HEK293 (cell line): ENCODE measurements at regions not wholly inside any gene's neighbourhood (a gene's known extent, or its start where the extent isn't known, plus 50 kb on each side); places are given as distances from the start of the nearest gene placed in this dataset.

Source experiments
- CTCF ChIA-PET: fragments of 350-600 bp; formaldehyde crosslinking; extraction: SDS; loops from one replicate; lab custom pipeline; 2021; ENCODE audit warnings: antibody characterized with exemption; lab: Yijun Ruan, JAX
- POLR2A ChIA-PET: fragments of 300-600 bp; formaldehyde crosslinking; extraction: SDS; loops from one replicate; lab custom pipeline; 2020; ENCODE audit warnings: antibody characterized with exemption, inconsistent platforms; lab: Yijun Ruan, JAX
- H3K27ac ChIP-seq: fragments of 200-500 bp; sonication (Bioruptor generic); 2 replicates; pipeline ENCODE4 v1.5.1; 2014; ENCODE audit warnings: low read depth, low read length, control low read depth, inconsistent platforms; ENCODE audit errors: extremely low read depth
- H3K36me3 ChIP-seq, 2 experiments: fragments of 200-500 bp in 1 of 2; sonication (Bioruptor generic) in 1 of 2; 1 replicate in 1 of 2; 2 replicates in 1 of 2; pipeline ENCODE4 v1.5.1; 2014 to 2017; ENCODE audit warnings: inconsistent platforms in 2 of 2, low read length in 2 of 2; ENCODE audit not compliant: control insufficient read depth in 2 of 2, insufficient read depth in 1 of 2
- H3K4me1 ChIP-seq: fragments of 200-500 bp; sonication (Bioruptor generic); 2 replicates; pipeline ENCODE4 v1.5.1; 2014; ENCODE audit warnings: mild to moderate bottlenecking, low read length, inconsistent platforms; ENCODE audit not compliant: control insufficient read depth, insufficient read depth
- H3K4me3 ChIP-seq: 2 replicates; pipeline ENCODE4 v1.5.1; 2011; ENCODE audit warnings: low read depth, mild to moderate bottlenecking, control low read depth, low read length, moderate library complexity
- H3K9me3 ChIP-seq: fragments of 200-500 bp; sonication (Bioruptor generic); 2 replicates; pipeline ENCODE4 v1.5.1; 2014; ENCODE audit warnings: low read depth, low read length, inconsistent platforms; ENCODE audit not compliant: control insufficient read depth, insufficient read depth
- MEIS1 ChIP-seq: sonication (generic); formaldehyde crosslinking; IDR thresholded peaks from 2 replicates; pipeline ENCODE4 v1.8.1; 2022; ENCODE audit warnings: missing genetic modification reagents, mild to moderate bottlenecking, borderline replicate concordance
- REPIN1 ChIP-seq: fragments of 450-650 bp; formaldehyde crosslinking; IDR thresholded peaks from 2 replicates; pipeline ENCODE4 v1.5.1; 2017; ENCODE audit warnings: missing biosample characterization, missing genetic modification characterization, low read depth
- YY2 ChIP-seq: fragments of 450-650 bp; formaldehyde crosslinking; IDR thresholded peaks from 2 replicates; pipeline ENCODE4 v1.5.1; 2016; ENCODE audit warnings: missing biosample characterization, missing genetic modification characterization
- ZNF133 ChIP-seq: fragments of 450-650 bp; formaldehyde crosslinking; IDR thresholded peaks from 2 replicates; pipeline ENCODE4 v1.5.1; 2016; ENCODE audit warnings: missing biosample characterization, missing genetic modification characterization
- ZNF221 ChIP-seq: fragments of 450-650 bp; formaldehyde crosslinking; IDR thresholded peaks from 2 replicates; pipeline ENCODE4 v1.5.1; 2017; ENCODE audit warnings: missing biosample characterization, missing genetic modification characterization, borderline replicate concordance
- ZNF292 ChIP-seq: fragments of 450-650 bp; formaldehyde crosslinking; IDR thresholded peaks from 2 replicates; pipeline ENCODE4 v1.5.1; 2016; ENCODE audit warnings: low read depth, missing biosample characterization, missing genetic modification characterization, borderline replicate concordance
- ZNF473 ChIP-seq: fragments of 450-650 bp; formaldehyde crosslinking; IDR thresholded peaks from 2 replicates; pipeline ENCODE4 v1.5.1; 2017; ENCODE audit warnings: missing biosample characterization, missing genetic modification characterization
- ZNF518A ChIP-seq: fragments of 450-650 bp; formaldehyde crosslinking; conservative IDR thresholded peaks from 2 replicates; pipeline ENCODE4 v1.5.1; 2016; ENCODE audit warnings: low read depth, missing biosample characterization, missing genetic modification characterization
- ZNF558 ChIP-seq: fragments of 450-650 bp; formaldehyde crosslinking; IDR thresholded peaks from 2 replicates; pipeline ENCODE4 v1.5.1; 2016; ENCODE audit warnings: missing biosample characterization, missing genetic modification characterization
- ZNF658 ChIP-seq: fragments of 450-650 bp; formaldehyde crosslinking; IDR thresholded peaks from 2 replicates; pipeline ENCODE4; 2016; ENCODE audit warnings: missing biosample characterization, missing genetic modification characterization
- ZSCAN18 ChIP-seq: fragments of 450-650 bp; formaldehyde crosslinking; IDR thresholded peaks from 2 replicates; pipeline ENCODE4 v1.5.1; 2016; ENCODE audit warnings: missing biosample characterization, missing genetic modification characterization
- TF ChIP-seq, protein P1 (sequence below): fragments of 450-650 bp; formaldehyde crosslinking; IDR thresholded peaks from 2 replicates; pipeline ENCODE4 v1.5.1; 2016; ENCODE audit warnings: missing biosample characterization, missing genetic modification characterization
- TF ChIP-seq, protein P2 (sequence below): fragments of 450-650 bp; formaldehyde crosslinking; IDR thresholded peaks from 2 replicates; pipeline ENCODE4 v1.5.1; 2016; ENCODE audit warnings: missing biosample characterization, missing genetic modification characterization, low read depth

DNA sequence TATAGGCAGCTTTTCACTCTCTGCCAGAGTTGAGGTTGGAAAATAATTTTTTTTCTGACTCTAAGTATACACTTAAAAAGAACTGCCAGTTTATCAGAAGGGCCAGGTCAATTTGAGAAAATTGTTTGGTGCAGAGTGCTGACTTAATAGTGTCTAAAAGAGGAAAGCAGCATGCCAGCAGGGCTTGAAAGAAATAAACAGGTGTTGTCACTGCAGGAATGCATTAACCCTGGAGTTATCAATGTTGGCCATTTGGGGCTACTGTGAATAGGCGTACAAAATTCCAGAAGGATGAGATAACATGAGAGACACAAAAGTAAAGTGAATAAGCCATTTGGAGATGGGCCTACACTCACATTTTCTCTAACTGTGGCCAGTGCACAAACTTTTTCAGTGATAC lies 220.6 kb upstream of the PLD5 start (continued):
- TF ChIP-seq ZNF518A (tag by site-specific recombination) (no peak), REPIN1 (tag by site-specific recombination) (no peak)

DNA sequence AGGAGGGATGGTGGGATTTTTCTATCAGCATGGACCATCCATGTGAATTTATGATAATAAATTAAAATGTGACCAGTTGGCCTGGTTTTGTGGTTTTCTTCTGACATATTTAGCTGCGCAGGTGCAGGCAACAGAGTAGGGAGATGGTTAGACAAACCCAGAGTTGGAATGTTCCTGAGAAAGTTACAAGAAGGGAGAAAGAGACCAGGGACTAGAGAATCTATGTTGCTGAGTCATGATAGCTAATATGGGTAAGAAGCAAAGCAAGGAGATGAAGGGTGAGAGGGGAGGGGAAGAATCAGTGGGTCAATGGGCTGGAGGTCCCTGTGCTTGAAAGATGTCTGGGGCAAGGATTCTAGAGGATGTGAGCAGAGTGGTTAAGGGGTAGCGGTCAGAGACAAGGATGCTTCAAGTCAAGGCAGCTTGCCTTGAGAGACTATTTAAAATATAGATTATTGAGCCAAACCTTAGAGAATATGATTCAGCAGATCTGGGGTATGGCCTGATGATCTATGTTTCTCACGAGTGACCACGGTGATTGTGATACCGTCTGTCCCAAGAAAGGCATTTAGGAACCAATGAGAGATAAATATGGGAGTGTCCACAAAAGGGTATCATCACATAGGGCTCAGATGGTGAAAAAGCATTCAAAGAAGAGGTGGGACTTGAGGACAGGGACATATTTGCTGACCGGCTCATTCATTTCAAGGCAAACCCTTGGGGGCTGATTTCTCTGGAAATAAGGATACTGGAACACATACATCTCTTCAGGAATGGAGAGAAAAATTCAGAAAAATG lies 219.7 kb upstream of the PLD5 start:
- ChIA-PET POLR2A (no interaction called here), CTCF (interaction anchor here (0.5 kb wide), 1 partner anchor 92 kb away, joined by 3 read pairs; no protein-coding TSS in a partner anchor)
- Histone ChIP-seq H3K4me3 (no peak overlapping the region), H3K36me3 (no peaks in the 10 kb centered on the region), H3K9me3 (no peaks in the 10 kb centered on the region), H3K4me1 (no peaks in the 10 kb centered on the region), H3K27ac (no peak overlapping the region)
- TF ChIP-seq ZNF292 (tag by site-specific recombination) (no peak), YY2 (no peak), ZNF473 (tag by site-specific recombination) (no peak), ZNF221 (tag by site-specific recombination) (no peak), ZNF133 (no peak)
- TF ChIP-seq, protein P1, sequence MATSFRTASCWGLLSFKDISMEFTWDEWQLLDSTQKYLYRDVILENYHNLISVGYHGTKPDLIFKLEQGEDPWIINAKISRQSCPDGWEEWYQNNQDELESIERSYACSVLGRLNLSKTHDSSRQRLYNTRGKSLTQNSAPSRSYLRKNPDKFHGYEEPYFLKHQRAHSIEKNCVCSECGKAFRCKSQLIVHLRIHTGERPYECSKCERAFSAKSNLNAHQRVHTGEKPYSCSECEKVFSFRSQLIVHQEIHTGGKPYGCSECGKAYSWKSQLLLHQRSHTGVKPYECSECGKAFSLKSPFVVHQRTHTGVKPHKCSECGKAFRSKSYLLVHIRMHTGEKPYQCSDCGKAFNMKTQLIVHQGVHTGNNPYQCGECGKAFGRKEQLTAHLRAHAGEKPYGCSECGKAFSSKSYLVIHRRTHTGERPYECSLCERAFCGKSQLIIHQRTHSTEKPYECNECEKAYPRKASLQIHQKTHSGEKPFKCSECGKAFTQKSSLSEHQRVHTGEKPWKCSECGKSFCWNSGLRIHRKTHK (tag by site-specific recombination): no peak

DNA sequence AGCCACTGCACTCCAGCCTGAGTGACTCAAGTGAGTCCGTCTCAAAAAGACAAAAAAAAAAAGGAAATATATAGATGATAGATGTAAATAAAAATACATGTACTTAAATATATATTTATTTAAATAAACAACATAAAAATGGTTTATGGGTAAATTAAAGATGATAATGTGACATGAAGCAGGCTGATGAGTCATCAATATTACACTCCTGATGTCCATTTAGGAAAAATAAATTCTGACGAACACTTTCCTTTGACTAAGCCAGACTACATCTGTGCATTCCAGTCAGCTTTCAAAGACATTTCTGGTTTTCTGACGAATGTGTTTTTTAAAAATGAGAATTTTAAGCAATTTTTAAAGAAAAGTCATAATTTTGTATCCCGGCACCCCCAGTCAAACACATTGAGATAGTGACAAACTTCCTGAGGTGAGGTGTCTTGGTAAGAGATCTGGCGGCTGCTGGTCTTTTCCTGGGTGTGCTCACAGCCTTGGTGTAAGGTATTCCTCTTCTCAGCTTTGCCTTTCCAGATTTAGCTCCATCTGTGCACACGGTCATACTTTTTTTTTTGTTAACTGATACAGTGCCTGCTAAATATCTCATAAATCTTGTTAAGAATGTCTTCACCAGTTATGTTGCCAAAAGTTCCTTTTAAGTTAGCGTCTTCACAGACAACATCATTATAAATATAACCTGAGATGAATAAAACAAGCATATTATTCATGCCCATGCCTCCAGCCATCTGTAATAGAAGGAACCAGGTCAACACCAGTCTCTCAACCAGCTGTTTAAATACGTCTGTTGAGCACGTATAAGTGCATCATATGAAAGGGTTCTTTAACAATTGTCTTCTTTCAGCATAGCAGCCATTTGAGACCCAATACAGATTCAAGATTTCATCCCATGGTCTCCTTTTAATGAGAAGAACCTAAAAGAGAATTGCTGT lies 214.5 kb upstream of the PLD5 start:
- Histone ChIP-seq H3K9me3 (no peaks in the 10 kb centered on the region), H3K4me1 (no peaks in the 10 kb centered on the region), H3K27ac (no peak overlapping the region), H3K36me3 (no peaks in the 10 kb centered on the region), H3K4me3 (no peak overlapping the region)
- POLR2A ChIA-PET: no interaction called here
- TF ChIP-seq YY2 (no peak), ZNF558 (tag by site-specific recombination) (no peak), MEIS1 (CRISPR knock-in tag) (no peak), ZSCAN18 (tag by site-specific recombination) (no peak), ZNF658 (no peak)
- TF ChIP-seq, protein P2, sequence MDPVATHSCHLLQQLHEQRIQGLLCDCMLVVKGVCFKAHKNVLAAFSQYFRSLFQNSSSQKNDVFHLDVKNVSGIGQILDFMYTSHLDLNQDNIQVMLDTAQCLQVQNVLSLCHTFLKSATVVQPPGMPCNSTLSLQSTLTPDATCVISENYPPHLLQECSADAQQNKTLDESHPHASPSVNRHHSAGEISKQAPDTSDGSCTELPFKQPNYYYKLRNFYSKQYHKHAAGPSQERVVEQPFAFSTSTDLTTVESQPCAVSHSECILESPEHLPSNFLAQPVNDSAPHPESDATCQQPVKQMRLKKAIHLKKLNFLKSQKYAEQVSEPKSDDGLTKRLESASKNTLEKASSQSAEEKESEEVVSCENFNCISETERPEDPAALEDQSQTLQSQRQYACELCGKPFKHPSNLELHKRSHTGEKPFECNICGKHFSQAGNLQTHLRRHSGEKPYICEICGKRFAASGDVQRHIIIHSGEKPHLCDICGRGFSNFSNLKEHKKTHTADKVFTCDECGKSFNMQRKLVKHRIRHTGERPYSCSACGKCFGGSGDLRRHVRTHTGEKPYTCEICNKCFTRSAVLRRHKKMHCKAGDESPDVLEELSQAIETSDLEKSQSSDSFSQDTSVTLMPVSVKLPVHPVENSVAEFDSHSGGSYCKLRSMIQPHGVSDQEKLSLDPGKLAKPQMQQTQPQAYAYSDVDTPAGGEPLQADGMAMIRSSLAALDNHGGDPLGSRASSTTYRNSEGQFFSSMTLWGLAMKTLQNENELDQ: no peak
- CTCF ChIA-PET: interaction anchor here (0.6 kb wide), 1 partner anchor 740 kb away, joined by 3 read pairs; the partner anchor contains the start of gene MAP1LC3C
